ENCODE measurements at regions not wholly inside any gene's neighbourhood (a gene's known extent, or its start where the extent isn't known, plus 50 kb on each side); places are given as distances from the start of the nearest gene placed in this dataset.
A peak's percentile ranks its signal among the peaks of the same experiment; 100 is the strongest.

DNA sequence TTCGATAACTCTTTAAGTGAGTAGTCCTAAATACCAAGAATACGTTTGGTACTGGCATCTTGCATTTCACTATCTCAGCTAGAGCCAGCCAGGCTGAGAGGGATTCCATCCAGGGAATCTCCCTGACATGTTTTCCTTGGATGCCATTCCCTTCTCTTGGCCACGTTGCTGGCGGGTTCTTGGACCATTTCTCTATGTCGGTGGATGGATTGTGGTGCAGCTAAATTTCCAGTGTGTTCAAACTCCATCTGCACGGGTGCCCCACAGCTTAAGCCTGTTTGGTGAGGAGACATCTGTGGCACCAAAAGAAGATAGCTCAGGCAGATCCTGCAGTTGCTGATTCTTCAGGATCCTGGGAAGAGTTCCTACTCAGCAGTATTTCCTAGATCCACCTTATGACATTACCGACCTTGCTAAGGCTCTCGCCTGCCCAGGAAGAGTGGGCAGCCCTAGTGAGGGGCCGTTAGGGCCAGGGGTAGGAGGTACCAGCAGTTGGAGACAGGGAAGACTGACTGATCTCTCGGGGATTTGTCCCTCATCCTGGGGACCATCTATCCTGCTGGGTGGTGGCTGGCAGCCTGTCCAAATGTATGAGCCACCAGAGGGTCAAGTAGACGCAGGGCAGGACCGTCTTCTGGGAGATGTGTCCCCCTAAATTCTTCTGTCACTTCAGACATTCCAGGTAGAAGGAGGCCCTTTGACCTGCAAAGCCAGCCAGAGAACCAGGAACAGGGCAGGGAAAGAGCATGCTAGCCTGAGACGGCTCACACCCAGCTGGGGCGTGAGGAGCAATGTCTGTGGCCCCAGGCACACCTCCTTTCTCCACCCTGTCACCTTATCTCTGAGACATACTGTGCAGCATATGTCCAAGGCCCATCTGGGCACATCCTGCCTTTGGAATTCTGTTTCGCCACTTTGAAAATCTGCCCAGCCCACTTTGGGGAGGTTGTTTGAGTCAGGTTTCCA is 72.6 kb upstream of the CAPRIN2 start:
- DNase-seq: no peak

- DNase-seq: no peak
Measured at GRCh38 chr12:30826276-30826675, 71.5 kb upstream of the CAPRIN2 start.

DNA sequence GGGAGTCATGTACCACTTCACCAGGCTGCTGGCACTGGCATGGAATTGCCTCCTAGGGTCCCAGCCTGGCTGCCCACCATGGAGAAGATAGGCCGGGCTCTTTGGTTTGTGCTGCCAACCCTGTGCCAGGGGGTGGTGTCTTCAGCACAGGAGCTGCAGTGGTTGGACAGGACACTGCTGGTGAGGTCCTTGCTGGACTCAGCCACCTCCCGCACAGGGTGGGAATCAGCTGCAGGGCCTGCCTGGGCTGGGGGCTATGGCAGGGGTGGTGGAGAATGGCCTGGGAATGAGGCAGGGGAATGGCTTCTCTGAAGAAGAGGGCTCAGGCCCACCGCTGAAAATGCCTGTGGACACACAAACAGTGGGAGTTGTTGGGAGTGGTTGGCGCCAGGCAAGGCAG is 70.6 kb upstream of the CAPRIN2 start:
- DNase-seq: no peak

- no peak for DNase-seq
Measured at GRCh38 chr12:30824311-30824710, 69.6 kb upstream of the CAPRIN2 start.

DNA sequence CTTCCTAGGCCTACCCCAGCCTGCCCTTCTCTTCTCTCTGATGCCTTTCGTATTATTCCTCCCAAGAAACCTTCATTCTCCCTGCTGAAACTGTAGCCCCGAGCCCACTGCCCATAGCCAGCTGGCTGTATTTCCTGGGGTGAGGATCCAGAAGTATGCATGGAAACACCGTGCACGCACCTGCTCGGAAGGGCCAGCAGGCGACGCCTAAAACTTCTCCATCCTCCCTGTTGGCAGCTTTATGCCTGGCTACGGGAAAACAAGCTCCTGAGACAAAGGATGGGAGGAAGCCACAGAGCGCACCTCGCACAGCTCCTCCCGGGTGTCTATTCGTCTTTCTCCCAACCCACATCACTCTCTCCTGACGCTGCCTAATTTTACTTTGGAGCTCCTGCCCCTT is 69.0 kb upstream of the CAPRIN2 start:
- DNase-seq: no peak

DNA sequence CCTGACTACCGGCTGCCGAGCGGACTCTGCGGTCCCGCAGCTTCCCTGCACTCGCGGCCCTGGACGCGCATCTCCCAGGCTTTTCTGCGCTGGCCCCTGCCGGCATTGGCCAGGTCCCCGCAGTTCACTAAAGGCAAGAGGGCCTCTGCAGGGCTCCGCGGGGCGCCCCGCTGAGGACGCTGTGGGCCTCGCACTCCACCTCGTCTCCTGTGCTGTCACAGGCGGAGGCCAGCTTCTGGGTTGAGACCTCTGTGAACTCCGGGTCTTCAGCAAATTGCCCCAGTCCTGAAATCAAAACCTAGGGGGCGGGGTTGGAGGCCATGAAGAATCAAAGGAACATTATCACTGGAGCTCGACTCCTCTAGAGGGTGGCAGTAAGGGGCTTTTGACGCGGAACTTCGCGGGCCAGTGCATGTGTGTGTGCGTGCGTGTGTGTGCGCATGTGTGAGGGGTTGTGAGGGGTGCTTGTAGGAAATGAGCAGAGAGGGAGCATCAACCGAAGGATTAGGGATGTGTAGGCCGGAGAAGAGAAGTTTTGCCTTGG is 68.5 kb upstream of the CAPRIN2 start:
- peak; percentile 65 for DNase-seq

- DNase-seq: peak; percentile 68
Measured at GRCh38 chr12:30822385-30823155, 67.8 kb upstream of the CAPRIN2 start.

DNA sequence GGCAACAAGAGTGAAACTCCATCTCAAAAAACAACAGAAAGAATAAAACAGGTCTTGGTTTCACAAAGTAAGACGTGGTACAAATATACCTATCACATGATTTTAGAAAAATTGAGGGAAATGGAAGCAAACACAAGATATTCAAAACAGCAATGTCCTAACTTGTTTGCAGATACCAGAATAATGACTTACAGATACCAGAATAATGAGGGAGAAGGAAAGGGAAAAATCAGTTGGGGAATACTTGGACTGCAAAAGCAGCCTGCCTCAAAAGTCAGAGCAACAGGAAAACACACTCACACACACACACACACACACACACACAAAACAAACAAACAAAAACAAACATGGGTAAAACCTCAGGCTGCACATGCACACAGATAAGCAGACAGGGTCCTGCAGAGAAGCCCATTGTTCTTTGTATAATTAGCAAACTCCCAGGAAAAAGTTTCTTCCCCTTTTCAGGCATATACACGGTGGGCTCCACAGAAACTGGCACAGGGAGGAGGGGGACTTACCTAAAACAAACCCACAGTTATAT is 65.7 kb upstream of the CAPRIN2 start:
- no peak for DNase-seq

DNA sequence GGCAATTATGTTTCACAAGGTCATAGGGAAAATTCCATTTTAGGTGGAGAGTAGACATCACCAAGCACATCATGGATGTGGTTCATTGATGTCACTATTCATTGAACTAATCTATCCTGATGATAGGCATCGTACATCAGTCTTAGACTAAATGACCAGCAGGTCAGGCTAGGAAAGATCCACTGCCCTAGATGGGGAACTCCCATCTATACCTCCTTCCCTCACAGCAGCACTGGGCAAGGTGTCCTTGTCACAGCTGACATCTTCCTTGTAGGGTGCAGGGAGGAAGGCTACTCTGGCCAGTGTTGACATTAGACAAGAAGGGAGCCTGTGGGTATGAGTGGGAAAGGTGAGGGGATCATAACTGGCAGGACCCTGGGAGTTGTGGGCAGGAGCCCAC is 63.8 kb upstream of the CAPRIN2 start:
- no peak for DNase-seq

DNA sequence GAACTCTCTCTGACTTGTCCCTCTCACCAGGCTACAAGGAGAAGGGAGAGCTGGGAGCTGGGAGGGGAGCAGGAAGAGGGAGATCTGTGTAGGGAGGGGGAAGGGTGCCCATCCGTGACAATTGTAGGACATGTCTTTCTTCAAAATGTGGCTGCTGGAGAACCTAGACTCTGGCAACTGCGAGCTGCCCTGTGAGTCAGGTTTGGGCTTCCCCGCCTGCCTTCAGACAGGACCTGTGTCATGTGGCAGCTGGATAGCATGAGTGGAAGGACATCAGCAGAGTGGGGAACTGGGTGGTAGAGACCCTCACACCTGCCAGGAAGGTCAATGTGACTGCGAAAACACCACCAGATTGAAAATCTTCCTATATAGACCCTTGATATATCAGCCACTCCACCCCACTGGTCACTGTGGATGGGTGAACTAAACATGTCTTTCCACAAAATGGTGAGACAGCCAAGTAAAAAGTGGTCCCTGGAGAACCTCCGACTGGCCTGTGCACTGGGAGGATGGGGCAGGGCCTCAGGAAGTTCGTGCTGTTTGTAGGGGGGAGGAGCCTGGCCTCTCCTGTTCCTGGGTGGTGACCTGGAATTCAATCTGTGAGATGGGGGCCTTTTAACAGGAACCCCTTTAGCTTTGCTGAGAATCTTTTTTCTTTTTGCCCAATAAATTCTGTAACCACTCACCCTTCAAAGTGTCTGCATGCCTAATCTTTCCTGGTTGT is 62.2 kb upstream of the CAPRIN2 start:
- DNase-seq: no peak

- no peak for DNase-seq
Measured at GRCh38 chr12:30814295-30814655, 59.5 kb upstream of the CAPRIN2 start.

GRCh38 chr12:30813525-30814294 is 59.0 kb upstream of the CAPRIN2 start:
- no peak for DNase-seq

GRCh38 chr12:30811966-30812365 is 57.2 kb upstream of the CAPRIN2 start:
- peak; percentile 19 for DNase-seq

- DNase-seq: no peak
Measured at GRCh38 chr12:30810918-30811317, 56.2 kb upstream of the CAPRIN2 start.

DNA sequence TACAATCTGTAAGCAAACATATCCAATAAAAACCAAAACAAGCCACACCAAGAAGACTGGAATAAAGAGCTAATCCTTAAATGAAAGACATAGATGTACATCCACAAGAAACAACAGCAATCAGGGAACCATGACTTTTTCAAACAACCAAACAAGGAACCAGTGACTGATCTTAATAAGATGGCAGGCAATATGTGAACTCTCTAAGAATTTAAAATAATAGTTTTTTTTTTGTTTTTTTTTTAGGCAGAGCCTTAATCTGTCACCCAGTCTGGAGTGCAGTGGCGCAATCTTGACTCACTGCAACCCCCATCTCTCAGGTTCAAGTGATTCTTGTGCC is 52.9 kb upstream of the CAPRIN2 start:
- no peak for DNase-seq

- DNase-seq: peak; percentile 82
Measured at GRCh38 chr12:30806989-30807694, 52.4 kb upstream of the CAPRIN2 start.

GRCh38 chr12:30805959-30806358 is 51.2 kb upstream of the CAPRIN2 start:
- no peak for DNase-seq

Data from OCI-M1 (cell line).